ENCODE measurements at regions not wholly inside any gene's neighbourhood (a gene's known extent, or its start where the extent isn't known, plus 50 kb on each side); places are given as distances from the start of the nearest gene placed in this dataset.

DNA sequence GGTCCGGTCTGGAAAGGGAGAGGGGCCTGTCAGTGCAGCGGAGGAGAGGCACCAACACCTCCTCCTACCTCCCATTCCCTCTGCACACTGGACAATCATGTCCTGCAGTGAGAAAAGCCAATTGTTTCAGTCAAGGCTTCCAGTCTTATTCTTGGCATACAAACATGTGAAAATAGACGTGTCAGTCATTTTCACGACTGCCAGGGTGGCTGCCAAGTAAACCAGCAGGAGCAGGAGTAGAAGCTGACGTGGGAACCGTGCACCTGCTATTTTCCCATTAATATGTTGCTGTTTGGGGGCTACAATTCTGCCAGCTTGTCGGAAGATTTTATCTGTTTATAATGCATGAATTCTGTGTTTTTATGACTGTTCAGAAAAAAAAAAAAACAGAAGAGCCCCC, 202.3 kb downstream of the SPP2 start:
- Histone ChIP-seq H4K20me1 (ENCODE audit: insufficient read depth, low read length) (no peaks in the 10 kb centered on the region), H3K4me1 (ENCODE audit: insufficient read depth, low read length) (no peaks in the 10 kb centered on the region), H3K9me3 (ENCODE audit: low read length) (no peaks in the 10 kb centered on the region), H3K27ac (ENCODE audit: extremely low read length, insufficient read depth, low read length) (no peak overlapping the region), H3K4me3 (replicated peaks in 1 of 3; ENCODE audit: insufficient read depth in 1 of 3, low read depth in 2 of 3, low read length in 3 of 3) (no peak overlapping the region), H3K36me3 (replicated peaks in 1 of 2; ENCODE audit: control insufficient read depth in 1 of 2, insufficient read depth in 2 of 2, low read length in 2 of 2) (no peaks in the 10 kb centered on the region), H3K27me3 (ENCODE audit: control insufficient read depth in 1 of 2, insufficient read depth in 2 of 2, low read length in 2 of 2) (no peaks in the 10 kb centered on the region; a peak in 1 of 5 replicates), H3K79me2 (ENCODE audit: insufficient read depth, low read length) (no peaks in the 10 kb centered on the region), H3K4me2 (ENCODE audit: low read depth, low read length) (no peak overlapping the region), H3K9ac (ENCODE audit: insufficient read depth, low read depth, low read length) (no peak overlapping the region), H2AFZ (ENCODE audit: low read length) (no peak overlapping the region)
- FAIRE-seq (no peak), ATAC-seq (no peak), DNase-seq (ENCODE audit: low spot score) (no peak)
- TF ChIP-seq, protein P1, sequence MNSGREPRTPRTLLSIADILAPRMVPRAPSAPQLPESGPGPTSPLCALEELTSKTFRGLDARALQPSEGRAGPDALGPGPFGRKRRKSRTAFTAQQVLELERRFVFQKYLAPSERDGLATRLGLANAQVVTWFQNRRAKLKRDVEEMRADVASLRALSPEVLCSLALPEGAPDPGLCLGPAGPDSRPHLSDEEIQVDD (CRISPR knock-in tag; IDR thresholded peaks at IDR 0.05; ENCODE audit: borderline replicate concordance): no peak
- TF ChIP-seq SCMH1 (CRISPR knock-in tag; IDR thresholded peaks at IDR 0.05; ENCODE audit: borderline replicate concordance) (no peak), ZNF317 (CRISPR knock-in tag; IDR thresholded peaks at IDR 0.05) (no peak), ZNF792 (CRISPR knock-in tag; IDR thresholded peaks at IDR 0.05) (no peak), HDAC1 (CRISPR knock-in tag; IDR thresholded peaks at IDR 0.05) (no peak), ADNP (CRISPR knock-in tag; IDR thresholded peaks at IDR 0.05) (no peak), SP4 (CRISPR knock-in tag; IDR thresholded peaks at IDR 0.05) (no peak), ZNF652 (CRISPR knock-in tag; IDR thresholded peaks at IDR 0.05; ENCODE audit: borderline replicate concordance, low read depth) (no peak), KLF13 (CRISPR knock-in tag; IDR thresholded peaks at IDR 0.05) (no peak), NR2F6 (IDR thresholded peaks at IDR 0.05) (no peak), NR2F6 (CRISPR knock-in tag; IDR thresholded peaks at IDR 0.05) (no peak), ATM (IDR thresholded peaks at IDR 0.05; ENCODE audit: borderline replicate concordance) (no peak)
- TF ChIP-seq, protein P2, sequence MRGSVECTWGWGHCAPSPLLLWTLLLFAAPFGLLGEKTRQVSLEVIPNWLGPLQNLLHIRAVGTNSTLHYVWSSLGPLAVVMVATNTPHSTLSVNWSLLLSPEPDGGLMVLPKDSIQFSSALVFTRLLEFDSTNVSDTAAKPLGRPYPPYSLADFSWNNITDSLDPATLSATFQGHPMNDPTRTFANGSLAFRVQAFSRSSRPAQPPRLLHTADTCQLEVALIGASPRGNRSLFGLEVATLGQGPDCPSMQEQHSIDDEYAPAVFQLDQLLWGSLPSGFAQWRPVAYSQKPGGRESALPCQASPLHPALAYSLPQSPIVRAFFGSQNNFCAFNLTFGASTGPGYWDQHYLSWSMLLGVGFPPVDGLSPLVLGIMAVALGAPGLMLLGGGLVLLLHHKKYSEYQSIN (CRISPR knock-in tag; IDR thresholded peaks at IDR 0.05; ENCODE audit: borderline replicate concordance): no peak
- TF ChIP-seq, protein P3, sequence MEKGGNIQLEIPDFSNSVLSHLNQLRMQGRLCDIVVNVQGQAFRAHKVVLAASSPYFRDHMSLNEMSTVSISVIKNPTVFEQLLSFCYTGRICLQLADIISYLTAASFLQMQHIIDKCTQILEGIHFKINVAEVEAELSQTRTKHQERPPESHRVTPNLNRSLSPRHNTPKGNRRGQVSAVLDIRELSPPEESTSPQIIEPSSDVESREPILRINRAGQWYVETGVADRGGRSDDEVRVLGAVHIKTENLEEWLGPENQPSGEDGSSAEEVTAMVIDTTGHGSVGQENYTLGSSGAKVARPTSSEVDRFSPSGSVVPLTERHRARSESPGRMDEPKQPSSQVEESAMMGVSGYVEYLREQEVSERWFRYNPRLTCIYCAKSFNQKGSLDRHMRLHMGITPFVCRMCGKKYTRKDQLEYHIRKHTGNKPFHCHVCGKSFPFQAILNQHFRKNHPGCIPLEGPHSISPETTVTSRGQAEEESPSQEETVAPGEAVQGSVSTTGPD (CRISPR knock-in tag; IDR thresholded peaks at IDR 0.05): no peak
- TF ChIP-seq, protein P4, sequence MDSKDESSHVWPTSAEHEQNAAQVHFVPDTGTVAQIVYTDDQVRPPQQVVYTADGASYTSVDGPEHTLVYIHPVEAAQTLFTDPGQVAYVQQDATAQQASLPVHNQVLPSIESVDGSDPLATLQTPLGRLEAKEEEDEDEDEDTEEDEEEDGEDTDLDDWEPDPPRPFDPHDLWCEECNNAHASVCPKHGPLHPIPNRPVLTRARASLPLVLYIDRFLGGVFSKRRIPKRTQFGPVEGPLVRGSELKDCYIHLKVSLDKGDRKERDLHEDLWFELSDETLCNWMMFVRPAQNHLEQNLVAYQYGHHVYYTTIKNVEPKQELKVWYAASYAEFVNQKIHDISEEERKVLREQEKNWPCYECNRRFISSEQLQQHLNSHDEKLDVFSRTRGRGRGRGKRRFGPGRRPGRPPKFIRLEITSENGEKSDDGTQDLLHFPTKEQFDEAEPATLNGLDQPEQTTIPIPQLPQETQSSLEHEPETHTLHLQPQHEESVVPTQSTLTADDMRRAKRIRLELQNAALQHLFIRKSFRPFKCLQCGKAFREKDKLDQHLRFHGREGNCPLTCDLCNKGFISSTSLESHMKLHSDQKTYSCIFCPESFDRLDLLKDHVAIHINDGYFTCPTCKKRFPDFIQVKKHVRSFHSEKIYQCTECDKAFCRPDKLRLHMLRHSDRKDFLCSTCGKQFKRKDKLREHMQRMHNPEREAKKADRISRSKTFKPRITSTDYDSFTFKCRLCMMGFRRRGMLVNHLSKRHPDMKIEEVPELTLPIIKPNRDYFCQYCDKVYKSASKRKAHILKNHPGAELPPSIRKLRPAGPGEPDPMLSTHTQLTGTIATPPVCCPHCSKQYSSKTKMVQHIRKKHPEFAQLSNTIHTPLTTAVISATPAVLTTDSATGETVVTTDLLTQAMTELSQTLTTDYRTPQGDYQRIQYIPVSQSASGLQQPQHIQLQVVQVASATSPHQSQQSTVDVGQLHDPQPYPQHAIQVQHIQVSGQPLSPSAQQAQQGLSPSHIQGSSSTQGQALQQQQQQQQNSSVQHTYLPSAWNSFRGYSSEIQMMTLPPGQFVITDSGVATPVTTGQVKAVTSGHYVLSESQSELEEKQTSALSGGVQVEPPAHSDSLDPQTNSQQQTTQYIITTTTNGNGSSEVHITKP (CRISPR knock-in tag; IDR thresholded peaks at IDR 0.05; ENCODE audit: low read depth): no peak
- in situ Hi-C loops (cut with HindIII; ENCODE audit: extremely low pct_ligation_motif_present, low pct_unique_long_range_greater_than_20kb) (loop anchor here (10.0 kb wide), 1 partner anchor 278 kb away; no protein-coding TSS in a partner anchor), intact Hi-C loops (cut with micrococcal nuclease; ENCODE audit: unreplicated experiment) (no loop called here)
- 47% methylated on average over 7 of the region's 7 CpGs for WGBS (ENCODE audit: low lambda C conversion rate)
- POLR2A ChIA-PET: no interaction called here
- CTCF ChIA-PET (ENCODE audit: low intra/inter-chr PET ratio, low total read pairs): no interaction called here
- BruUV-seq (replicated peaks): no TSS peak

All from HepG2 (cell line).